ENCODE measurements at regions not wholly inside any gene's neighbourhood (a gene's known extent, or its start where the extent isn't known, plus 50 kb on each side); places are given as distances from the start of the nearest gene placed in this dataset.

DNA sequence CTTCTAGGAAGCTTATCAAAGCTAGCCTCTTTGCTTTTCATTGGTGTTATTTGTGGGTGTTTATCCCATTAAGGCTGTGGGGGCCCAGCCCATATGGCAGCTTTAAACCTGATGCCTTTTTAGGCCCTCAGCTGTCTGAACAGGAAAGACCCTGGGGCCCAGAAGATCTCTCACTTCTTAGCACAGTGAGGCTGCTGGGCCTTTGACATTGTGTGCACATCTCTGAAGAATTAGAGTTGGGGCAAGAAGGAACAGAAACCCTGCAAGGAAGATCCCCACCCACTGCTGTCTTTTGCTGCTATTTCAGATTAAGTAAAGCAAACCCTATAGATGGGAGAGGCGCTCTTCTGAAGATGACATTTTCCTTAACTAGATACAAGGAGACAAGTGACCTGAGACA is 250.0 kb downstream of the SMAD2 start:
- TF ChIP-seq CTCF (IDR thresholded peaks at IDR 0.05) = no peak
- TF ChIP-seq EZH2phosphoT487 (IDR thresholded peaks at IDR 0.05) = no peak
- TF ChIP-seq EZH2 (IDR thresholded peaks at IDR 0.05) = no peak
